GM18858 (cell line): ENCODE measurements at regions not wholly inside any gene's neighbourhood (a gene's known extent, or its start where the extent isn't known, plus 50 kb on each side); places are given as distances from the start of the nearest gene placed in this dataset.
A peak's percentile ranks its signal among the peaks of the same experiment; 100 is the strongest.

ENCODE experiments used
- ATAC-seq: cut with Tn5 transposase; IDR thresholded peaks from one replicate; pipeline ENCODE4 v1.9.1; 2021; ENCODE audit not compliant: unreplicated experiment

GRCh38 chr4:137754652-137755471 is 222.6 kb upstream of the PCDH18 start:
- ATAC-seq, result no peak

- ATAC-seq, result no peak
Measured at GRCh38 chr4:137749466-137749865, 217.2 kb upstream of the PCDH18 start.

GRCh38 chr4:137748616-137749015 is 216.3 kb upstream of the PCDH18 start:
- ATAC-seq, result no peak

GRCh38 chr4:137740141-137740540 is 207.8 kb upstream of the PCDH18 start:
- ATAC-seq, result no peak

- ATAC-seq, result no peak
Measured at GRCh38 chr4:137739391-137739790, 207.1 kb upstream of the PCDH18 start.

- no peak for ATAC-seq
Measured at GRCh38 chr4:137738375-137738990, 206.2 kb upstream of the PCDH18 start.

- no peak for ATAC-seq
Measured at GRCh38 chr4:137735561-137736104, 203.3 kb upstream of the PCDH18 start.

- ATAC-seq, result peak; percentile 55
Measured at GRCh38 chr4:137733174-137734141, 201.2 kb upstream of the PCDH18 start.

- ATAC-seq, result no peak
Measured at GRCh38 chr4:137722910-137723309, 190.6 kb upstream of the PCDH18 start.

GRCh38 chr4:137711502-137711901 is 179.2 kb upstream of the PCDH18 start:
- no peak for ATAC-seq

GRCh38 chr4:137707626-137708025 is 175.3 kb upstream of the PCDH18 start:
- ATAC-seq, result no peak

- no peak for ATAC-seq
Measured at GRCh38 chr4:137707102-137707620, 174.9 kb upstream of the PCDH18 start.

- ATAC-seq, result no peak
Measured at GRCh38 chr4:137705171-137705783, 173.0 kb upstream of the PCDH18 start.

GRCh38 chr4:137703195-137703594 is 170.9 kb upstream of the PCDH18 start:
- no peak for ATAC-seq

- no peak for ATAC-seq
Measured at GRCh38 chr4:137702512-137702911, 170.2 kb upstream of the PCDH18 start.

GRCh38 chr4:137701401-137701800 is 169.1 kb upstream of the PCDH18 start:
- ATAC-seq, result no peak

- no peak for ATAC-seq
Measured at GRCh38 chr4:137700751-137701150, 168.5 kb upstream of the PCDH18 start.

GRCh38 chr4:137700072-137700471 is 167.8 kb upstream of the PCDH18 start:
- no peak for ATAC-seq

GRCh38 chr4:137694138-137694537 is 161.8 kb upstream of the PCDH18 start:
- ATAC-seq, result no peak

GRCh38 chr4:137693641-137694040 is 161.3 kb upstream of the PCDH18 start:
- no peak for ATAC-seq
